HCT116 (cell line): ENCODE measurements at regions not wholly inside any gene's neighbourhood (a gene's known extent, or its start where the extent isn't known, plus 50 kb on each side); places are given as distances from the start of the nearest gene placed in this dataset.

Source experiments
- ATAC-seq: fragments of 200-7000 bp; cut with Tn5 transposase; 2 replicates; pipeline ENCODE4 v1.9.1; 2020; ENCODE audit warnings: mild to moderate bottlenecking, moderate library complexity
- BruUV-seq: library from RNA; stranded (reverse); fragments of 400-500 nt; replicated peaks from 2 replicates; lab custom pipeline; 2021; lab: Mats Ljungman, UMichigan
- CTCF ChIA-PET: fragments of 300-600 bp; sonication (Branson Sonifier 250); formaldehyde crosslinking; loops from one replicate; lab custom pipeline; 2021; ENCODE audit warnings: antibody characterized with exemption; lab: Charles Lee
- POLR2A ChIA-PET: fragments of 300-600, 350-600 bp; sonication (Branson Sonifier 250); formaldehyde crosslinking; loops from one replicate; lab custom pipeline; 2021; ENCODE audit warnings: antibody characterized with exemption; lab: Charles Lee
- RAD21 ChIA-PET, 2 experiments: fragments of 300-600 bp; sonication (Branson Sonifier 250); formaldehyde crosslinking; loops; one replicate each; lab custom pipeline; 2023; ENCODE audit warnings: low total read pairs in 2 of 2; ENCODE audit not compliant: uncharacterized antibody in 2 of 2, unreplicated experiment in 2 of 2, low non-redundant PET in 1 of 2; lab: Charles Lee
- DNase-seq: peaks from one replicate; pipeline ENCODE4 v3.0.0-alpha.2; 2010; ENCODE audit warnings: low read depth, low spot score
- H2AFZ ChIP-seq: fragments of 200-600 bp; shearing (Covaris generic), sonication (generic); 2 replicates; pipeline ENCODE4 v1.6.1; 2017; ENCODE audit warnings: low read depth, mixed run types, mixed read lengths, antibody characterized with exemption, low read length; ENCODE audit not compliant: poor library complexity, severe bottlenecking
- H3K27ac ChIP-seq: 2 replicates; pipeline ENCODE4 v1.5.1; 2012; ENCODE audit warnings: low read depth, low read length
- H3K27me3 ChIP-seq: fragments of 200-600 bp; sonication (generic); 2 replicates; pipeline ENCODE4 v1.6.1; 2016; ENCODE audit warnings: mixed run types, low read length, mixed read lengths; ENCODE audit not compliant: insufficient read depth
- H3K36me3 ChIP-seq, 2 experiments: fragments of 200-500 bp in 1 of 2; fragments of 200-600 bp in 1 of 2; sonication (Bioruptor generic) in 1 of 2; sonication (generic) in 1 of 2; 2 replicates each; pipeline versions ENCODE4 v1.5.1 to v1.6.1; 2014 to 2016; ENCODE audit warnings: low read length in 2 of 2, inconsistent platforms in 1 of 2, mixed read lengths in 1 of 2, mixed run types in 1 of 2; ENCODE audit not compliant: insufficient read depth in 2 of 2, control insufficient read depth in 1 of 2
- H3K4me1 ChIP-seq, 2 experiments: fragments of 200-600 bp in 1 of 2; sonication (generic) in 1 of 2; 2 replicates each; pipeline versions ENCODE4 v1.5.1 to v1.6.1; 2012 to 2017; ENCODE audit warnings: low read length in 2 of 2, inconsistent platforms in 1 of 2, mild to moderate bottlenecking in 1 of 2, mixed read lengths in 1 of 2, mixed run types in 1 of 2, moderate library complexity in 1 of 2; ENCODE audit not compliant: insufficient read depth in 2 of 2, control insufficient read depth in 1 of 2
- H3K4me2 ChIP-seq: fragments of 200-600 bp; sonication (generic); 2 replicates; pipeline ENCODE4 v1.6.1; 2017; ENCODE audit warnings: mixed run types, low read length, mixed read lengths
- H3K4me3 ChIP-seq, 2 experiments: fragments of 200-600 bp in 1 of 2; sonication (generic) in 1 of 2; replicated peaks in 1 of 2; 2 replicates each; pipeline ENCODE4 v1.5.1; 2011 to 2016; ENCODE audit warnings: low read length in 2 of 2, control low read depth in 1 of 2, low read depth in 1 of 2, mild to moderate bottlenecking in 1 of 2, mixed read lengths in 1 of 2, mixed run types in 1 of 2
- H3K79me2 ChIP-seq: fragments of 200-600 bp; sonication (generic); 2 replicates; pipeline ENCODE4 v1.6.1; 2017; ENCODE audit warnings: mild to moderate bottlenecking, mixed run types, low read length, moderate library complexity, mixed read lengths; ENCODE audit not compliant: insufficient read depth
- H3K9ac ChIP-seq: fragments of 200-600 bp; sonication (generic); 2 replicates; pipeline ENCODE4 v1.6.1; 2016; ENCODE audit warnings: low read length, mixed read lengths
- H3K9me2 ChIP-seq: fragments of 200-600 bp; sonication (generic), shearing (Covaris generic); 2 replicates; pipeline ENCODE4 v1.6.1; 2017; ENCODE audit warnings: mixed run types, mild to moderate bottlenecking, moderate library complexity; ENCODE audit not compliant: insufficient read depth
- H3K9me3 ChIP-seq, 2 experiments: fragments of 200-500 bp in 1 of 2; fragments of 200-600 bp in 1 of 2; sonication (Bioruptor generic) in 1 of 2; sonication (generic) in 1 of 2; 2 replicates each; pipeline ENCODE4 v1.6.1; 2014 to 2017; ENCODE audit warnings: low read length in 2 of 2, mixed read lengths in 2 of 2, inconsistent platforms in 1 of 2, low read depth in 1 of 2, mild to moderate bottlenecking in 1 of 2, mixed run types in 1 of 2, moderate library complexity in 1 of 2; ENCODE audit not compliant: control insufficient read depth in 1 of 2, insufficient read depth in 1 of 2
- H4K20me1 ChIP-seq: fragments of 200-600 bp; sonication (generic), shearing (Covaris generic); 2 replicates; pipeline ENCODE4 v1.6.1; 2017; ENCODE audit warnings: mixed run types, mild to moderate bottlenecking, moderate library complexity; ENCODE audit not compliant: insufficient read depth
- CEBPB ChIP-seq: IDR thresholded peaks from 2 replicates; pipeline ENCODE4 v1.6.1; 2012; ENCODE audit warnings: low read depth
- CTCF ChIP-seq, 3 experiments: fragments of 200-600 bp in 1 of 3; sonication (generic) in 1 of 3; IDR thresholded peaks in 2 of 3; conservative IDR thresholded peaks in 1 of 3; 2 replicates each; pipeline ENCODE4 v1.5.1; 2012 to 2017; ENCODE audit warnings: low read depth in 2 of 3, low read length in 2 of 3, antibody characterized with exemption in 1 of 3, borderline replicate concordance in 1 of 3, control low read depth in 1 of 3, mild to moderate bottlenecking in 1 of 3, mixed read lengths in 1 of 3, mixed run types in 1 of 3, moderate library complexity in 1 of 3; ENCODE audit not compliant: insufficient read depth in 1 of 3
- EGR1 ChIP-seq: IDR thresholded peaks from 2 replicates; pipeline ENCODE4 v1.6.1; 2012; ENCODE audit warnings: low read depth
- FOSL1 ChIP-seq: IDR thresholded peaks from 2 replicates; pipeline ENCODE4 v1.6.1; 2012; ENCODE audit warnings: low read depth
- JUND ChIP-seq: IDR thresholded peaks from 2 replicates; pipeline ENCODE4 v1.6.1; 2012
- POLR2A ChIP-seq: IDR thresholded peaks from 2 replicates; pipeline ENCODE4 v1.7.0; 2011; ENCODE audit warnings: borderline replicate concordance; ENCODE audit not compliant: insufficient read depth, insufficient read length; ENCODE audit errors: extremely low read depth
- POLR2AphosphoS5 ChIP-seq: IDR thresholded peaks from 2 replicates; pipeline ENCODE4 v1.6.1; 2011; ENCODE audit warnings: mild to moderate bottlenecking, low read depth, low read length, moderate library complexity
- RAD21 ChIP-seq: IDR thresholded peaks from 2 replicates; pipeline ENCODE4 v1.6.1; 2012; ENCODE audit warnings: low read depth, mild to moderate bottlenecking
- SIN3A ChIP-seq: IDR thresholded peaks from 2 replicates; pipeline ENCODE4 v1.6.1; 2012; ENCODE audit warnings: low read depth
- SP1 ChIP-seq: IDR thresholded peaks from 2 replicates; pipeline ENCODE4 v1.6.1; 2012; ENCODE audit warnings: low read depth
- SRF ChIP-seq: IDR thresholded peaks from 2 replicates; pipeline ENCODE4 v1.6.1; 2012; ENCODE audit warnings: low read depth
- YY1 ChIP-seq: IDR thresholded peaks from 2 replicates; pipeline ENCODE4 v1.6.1; 2011; ENCODE audit warnings: low read length, low read depth, moderate library complexity, mild to moderate bottlenecking; ENCODE audit not compliant: insufficient replicate concordance; ENCODE audit errors: extremely low read depth
- ZNF274 ChIP-seq: fragments of 200-500 bp; sonication (Bioruptor generic); IDR thresholded peaks from 2 replicates; pipeline ENCODE4 v1.6.1; 2014; ENCODE audit warnings: mild to moderate bottlenecking, low read depth, low read length, inconsistent platforms
- intact Hi-C: fragments of 100-400 bp; cut with micrococcal nuclease; formaldehyde crosslinking; loops from 2 replicates; pipeline ENCODE4 v1.10.0; 2022
- TF ChIP-seq, protein P1 (sequence below): IDR thresholded peaks from 2 replicates; pipeline ENCODE4 v1.6.1; 2011; ENCODE audit warnings: mild to moderate bottlenecking, low read length, moderate library complexity; ENCODE audit not compliant: insufficient replicate concordance; ENCODE audit errors: extremely low read depth
- TF ChIP-seq, protein P2 (sequence below): IDR thresholded peaks from 2 replicates; pipeline ENCODE4 v1.6.1; 2012; ENCODE audit warnings: low read depth

GRCh38 chr2:58304843-58305242 is 63.7 kb upstream of the FANCL start:
- no peak for DNase-seq
- Histone ChIP-seq H3K79me2 (no peaks in the 10 kb centered on the region), H3K9me2 (no peaks in the 10 kb centered on the region), H4K20me1 (no peaks in the 10 kb centered on the region), H3K9ac (no peak overlapping the region), H3K27ac (no peak overlapping the region), H3K4me1 (no peaks in the 10 kb centered on the region), H3K4me3 (no peak overlapping the region), H3K27me3 (no peaks in the 10 kb centered on the region), H3K9me3 (no peaks in the 10 kb centered on the region), H2AFZ (no peak overlapping the region), H3K36me3 (no peaks in the 10 kb centered on the region), H3K4me2 (no peak overlapping the region)
- no peak for TF ChIP-seq POLR2AphosphoS5
- TF ChIP-seq RAD21, result no peak
- no peak for TF ChIP-seq CEBPB
- TF ChIP-seq EGR1, result no peak
- no peak for TF ChIP-seq SIN3A
- TF ChIP-seq YY1, result no peak
- no peak for TF ChIP-seq JUND
- no peak for TF ChIP-seq POLR2A
- TF ChIP-seq, protein P1, sequence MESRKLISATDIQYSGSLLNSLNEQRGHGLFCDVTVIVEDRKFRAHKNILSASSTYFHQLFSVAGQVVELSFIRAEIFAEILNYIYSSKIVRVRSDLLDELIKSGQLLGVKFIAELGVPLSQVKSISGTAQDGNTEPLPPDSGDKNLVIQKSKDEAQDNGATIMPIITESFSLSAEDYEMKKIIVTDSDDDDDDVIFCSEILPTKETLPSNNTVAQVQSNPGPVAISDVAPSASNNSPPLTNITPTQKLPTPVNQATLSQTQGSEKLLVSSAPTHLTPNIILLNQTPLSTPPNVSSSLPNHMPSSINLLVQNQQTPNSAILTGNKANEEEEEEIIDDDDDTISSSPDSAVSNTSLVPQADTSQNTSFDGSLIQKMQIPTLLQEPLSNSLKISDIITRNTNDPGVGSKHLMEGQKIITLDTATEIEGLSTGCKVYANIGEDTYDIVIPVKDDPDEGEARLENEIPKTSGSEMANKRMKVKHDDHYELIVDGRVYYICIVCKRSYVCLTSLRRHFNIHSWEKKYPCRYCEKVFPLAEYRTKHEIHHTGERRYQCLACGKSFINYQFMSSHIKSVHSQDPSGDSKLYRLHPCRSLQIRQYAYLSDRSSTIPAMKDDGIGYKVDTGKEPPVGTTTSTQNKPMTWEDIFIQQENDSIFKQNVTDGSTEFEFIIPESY, result no peak
- TF ChIP-seq, protein P2, sequence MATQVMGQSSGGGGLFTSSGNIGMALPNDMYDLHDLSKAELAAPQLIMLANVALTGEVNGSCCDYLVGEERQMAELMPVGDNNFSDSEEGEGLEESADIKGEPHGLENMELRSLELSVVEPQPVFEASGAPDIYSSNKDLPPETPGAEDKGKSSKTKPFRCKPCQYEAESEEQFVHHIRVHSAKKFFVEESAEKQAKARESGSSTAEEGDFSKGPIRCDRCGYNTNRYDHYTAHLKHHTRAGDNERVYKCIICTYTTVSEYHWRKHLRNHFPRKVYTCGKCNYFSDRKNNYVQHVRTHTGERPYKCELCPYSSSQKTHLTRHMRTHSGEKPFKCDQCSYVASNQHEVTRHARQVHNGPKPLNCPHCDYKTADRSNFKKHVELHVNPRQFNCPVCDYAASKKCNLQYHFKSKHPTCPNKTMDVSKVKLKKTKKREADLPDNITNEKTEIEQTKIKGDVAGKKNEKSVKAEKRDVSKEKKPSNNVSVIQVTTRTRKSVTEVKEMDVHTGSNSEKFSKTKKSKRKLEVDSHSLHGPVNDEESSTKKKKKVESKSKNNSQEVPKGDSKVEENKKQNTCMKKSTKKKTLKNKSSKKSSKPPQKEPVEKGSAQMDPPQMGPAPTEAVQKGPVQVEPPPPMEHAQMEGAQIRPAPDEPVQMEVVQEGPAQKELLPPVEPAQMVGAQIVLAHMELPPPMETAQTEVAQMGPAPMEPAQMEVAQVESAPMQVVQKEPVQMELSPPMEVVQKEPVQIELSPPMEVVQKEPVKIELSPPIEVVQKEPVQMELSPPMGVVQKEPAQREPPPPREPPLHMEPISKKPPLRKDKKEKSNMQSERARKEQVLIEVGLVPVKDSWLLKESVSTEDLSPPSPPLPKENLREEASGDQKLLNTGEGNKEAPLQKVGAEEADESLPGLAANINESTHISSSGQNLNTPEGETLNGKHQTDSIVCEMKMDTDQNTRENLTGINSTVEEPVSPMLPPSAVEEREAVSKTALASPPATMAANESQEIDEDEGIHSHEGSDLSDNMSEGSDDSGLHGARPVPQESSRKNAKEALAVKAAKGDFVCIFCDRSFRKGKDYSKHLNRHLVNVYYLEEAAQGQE, result no peak
- TF ChIP-seq CTCF (IDR thresholded peaks at IDR 0.05 in 2 of 3, conservative IDR thresholded peaks at IDR 0.05 in 1 of 3; ENCODE audit: borderline replicate concordance in 1 of 3, insufficient read depth in 1 of 3, low read depth in 2 of 3, low read length in 2 of 3), result no peak
- no peak for TF ChIP-seq SP1
- TF ChIP-seq FOSL1, result no peak
- no peak for TF ChIP-seq ZNF274
- TF ChIP-seq SRF, result no peak
- no TSS peak for BruUV-seq
- CTCF ChIA-PET, result no interaction called here
- ATAC-seq, result no peak
- POLR2A ChIA-PET, result no interaction called here
- RAD21 ChIA-PET, result no interaction called here
- intact Hi-C loops, result no loop called here
